ENCODE measurements at regions not wholly inside any gene's neighbourhood (a gene's known extent, or its start where the extent isn't known, plus 50 kb on each side); places are given as distances from the start of the nearest gene placed in this dataset.

GRCh38 chr1:201751872-201752271 lies 77.1 kb upstream of the IPO9 start:
- DNase-seq (ENCODE audit: extremely low read depth in 1 of 11, low read depth in 9 of 11, low spot score in 4 of 11): no peak

GRCh38 chr1:201752333-201752732 lies 76.6 kb upstream of the IPO9 start:
- DNase-seq (ENCODE audit: extremely low read depth in 1 of 11, low read depth in 9 of 11, low spot score in 4 of 11): no peak

GRCh38 chr1:201753492-201753891 lies 75.5 kb upstream of the IPO9 start:
- no peak for DNase-seq (ENCODE audit: extremely low read depth in 1 of 11, low read depth in 9 of 11, low spot score in 4 of 11)

GRCh38 chr1:201754353-201754752 lies 74.6 kb upstream of the IPO9 start:
- no peak for DNase-seq (ENCODE audit: extremely low read depth in 1 of 11, low read depth in 9 of 11, low spot score in 4 of 11)

- DNase-seq (ENCODE audit: extremely low read depth in 1 of 11, low read depth in 9 of 11, low spot score in 4 of 11): no peak
Observed at GRCh38 chr1:201755200-201755599, 73.8 kb upstream of the IPO9 start.

- no peak for DNase-seq (ENCODE audit: extremely low read depth in 1 of 11, low read depth in 9 of 11, low spot score in 4 of 11)
Observed at GRCh38 chr1:201756406-201756805, 72.6 kb upstream of the IPO9 start.

- DNase-seq (ENCODE audit: extremely low read depth in 1 of 11, low read depth in 9 of 11, low spot score in 4 of 11): no peak
Observed at GRCh38 chr1:201758499-201759050, 70.4 kb upstream of the IPO9 start.

GRCh38 chr1:201759194-201759815 lies 69.7 kb upstream of the IPO9 start:
- DNase-seq (ENCODE audit: extremely low read depth in 1 of 11, low read depth in 9 of 11, low spot score in 4 of 11): no peak

- no peak for DNase-seq (ENCODE audit: extremely low read depth in 1 of 11, low read depth in 9 of 11, low spot score in 4 of 11)
Observed at GRCh38 chr1:201760516-201760915, 68.4 kb upstream of the IPO9 start.

- DNase-seq (ENCODE audit: extremely low read depth in 1 of 11, low read depth in 9 of 11, low spot score in 4 of 11): no peak
Observed at GRCh38 chr1:201761178-201761577, 67.8 kb upstream of the IPO9 start.

- DNase-seq (ENCODE audit: extremely low read depth in 1 of 11, low read depth in 9 of 11, low spot score in 4 of 11): no peak
Observed at GRCh38 chr1:201761871-201762270, 67.1 kb upstream of the IPO9 start.

GRCh38 chr1:201762381-201762780 lies 66.6 kb upstream of the IPO9 start:
- no peak for DNase-seq (ENCODE audit: extremely low read depth in 1 of 11, low read depth in 9 of 11, low spot score in 4 of 11)

GRCh38 chr1:201763455-201764140 lies 65.4 kb upstream of the IPO9 start:
- no peak for DNase-seq (ENCODE audit: extremely low read depth in 1 of 11, low read depth in 9 of 11, low spot score in 4 of 11)

- no peak for DNase-seq (ENCODE audit: extremely low read depth in 1 of 11, low read depth in 9 of 11, low spot score in 4 of 11)
Observed at GRCh38 chr1:201764166-201764565, 64.8 kb upstream of the IPO9 start.

- DNase-seq (ENCODE audit: extremely low read depth in 1 of 11, low read depth in 9 of 11, low spot score in 4 of 11): no peak
Observed at GRCh38 chr1:201764579-201764978, 64.4 kb upstream of the IPO9 start.

- DNase-seq (ENCODE audit: extremely low read depth in 1 of 11, low read depth in 9 of 11, low spot score in 4 of 11): no peak
Observed at GRCh38 chr1:201766131-201766866, 62.7 kb upstream of the IPO9 start.

GRCh38 chr1:201767339-201767738 lies 61.6 kb upstream of the IPO9 start:
- DNase-seq (ENCODE audit: extremely low read depth in 1 of 11, low read depth in 9 of 11, low spot score in 4 of 11): no peak

- no peak for DNase-seq (ENCODE audit: extremely low read depth in 1 of 11, low read depth in 9 of 11, low spot score in 4 of 11)
Observed at GRCh38 chr1:201769072-201769471, 59.9 kb upstream of the IPO9 start.

- no peak for DNase-seq (ENCODE audit: extremely low read depth in 1 of 11, low read depth in 9 of 11, low spot score in 4 of 11)
Observed at GRCh38 chr1:201769966-201770365, 59.0 kb upstream of the IPO9 start.

GRCh38 chr1:201771466-201771865 lies 57.5 kb upstream of the IPO9 start:
- DNase-seq (ENCODE audit: extremely low read depth in 1 of 11, low read depth in 9 of 11, low spot score in 4 of 11): no peak

Measured in renal cortex interstitium (tissue), 11 donors.